Cerebellar cortex (tissue), 1 donor: ENCODE measurements at regions not wholly inside any gene's neighbourhood (a gene's known extent, or its start where the extent isn't known, plus 50 kb on each side); places are given as distances from the start of the nearest gene placed in this dataset.

ENCODE experiments used
- DNase-seq: peaks from one replicate; pipeline ENCODE4 v3.0.0-alpha.2; 2015; ENCODE audit warnings: low spot score

DNA sequence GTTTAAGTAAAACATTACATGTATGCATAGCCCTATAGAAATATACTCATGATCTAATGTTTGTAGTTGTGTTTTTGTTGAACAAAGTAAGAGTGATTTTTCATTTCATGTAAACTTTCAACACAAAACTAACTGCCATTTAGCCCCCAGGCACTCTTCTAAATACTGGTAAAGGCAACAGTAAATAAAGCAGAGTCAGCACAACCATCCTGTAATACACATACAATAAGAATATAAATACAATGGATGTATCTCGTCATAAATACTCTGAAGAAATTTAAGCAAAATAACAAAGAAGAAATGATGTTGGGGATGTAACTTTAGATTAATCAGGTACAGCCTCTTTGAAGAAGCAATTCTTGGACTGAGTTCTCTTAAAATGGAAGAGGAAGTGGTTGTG, 821.2 kb downstream of the ARAP2 start:
- DNase-seq, result no peak

GRCh38 chr4:35447474-35447873, 796.8 kb downstream of the ARAP2 start:
- no peak for DNase-seq

DNA sequence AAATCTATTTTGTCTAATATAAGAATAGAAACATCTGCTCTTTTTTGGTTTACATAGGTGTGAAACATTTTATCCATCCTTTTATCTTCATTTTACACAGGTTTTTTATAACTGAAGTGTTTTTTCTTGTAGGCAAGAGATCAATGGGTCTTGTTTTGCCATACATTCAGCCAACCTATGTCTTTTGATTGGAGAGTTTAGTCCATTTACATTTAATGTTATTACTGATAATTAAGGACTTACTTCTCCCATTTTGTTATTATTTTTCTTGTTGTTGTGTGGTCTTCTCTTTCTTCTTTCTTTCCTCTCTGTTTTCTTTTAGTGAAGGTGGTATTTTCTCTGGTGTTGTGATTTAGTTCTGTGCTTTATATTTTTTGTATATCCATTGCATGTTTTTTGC, 785.3 kb downstream of the ARAP2 start:
- DNase-seq, result no peak

GRCh38 chr4:35461931-35462659, 782.2 kb downstream of the ARAP2 start:
- no peak for DNase-seq

DNA sequence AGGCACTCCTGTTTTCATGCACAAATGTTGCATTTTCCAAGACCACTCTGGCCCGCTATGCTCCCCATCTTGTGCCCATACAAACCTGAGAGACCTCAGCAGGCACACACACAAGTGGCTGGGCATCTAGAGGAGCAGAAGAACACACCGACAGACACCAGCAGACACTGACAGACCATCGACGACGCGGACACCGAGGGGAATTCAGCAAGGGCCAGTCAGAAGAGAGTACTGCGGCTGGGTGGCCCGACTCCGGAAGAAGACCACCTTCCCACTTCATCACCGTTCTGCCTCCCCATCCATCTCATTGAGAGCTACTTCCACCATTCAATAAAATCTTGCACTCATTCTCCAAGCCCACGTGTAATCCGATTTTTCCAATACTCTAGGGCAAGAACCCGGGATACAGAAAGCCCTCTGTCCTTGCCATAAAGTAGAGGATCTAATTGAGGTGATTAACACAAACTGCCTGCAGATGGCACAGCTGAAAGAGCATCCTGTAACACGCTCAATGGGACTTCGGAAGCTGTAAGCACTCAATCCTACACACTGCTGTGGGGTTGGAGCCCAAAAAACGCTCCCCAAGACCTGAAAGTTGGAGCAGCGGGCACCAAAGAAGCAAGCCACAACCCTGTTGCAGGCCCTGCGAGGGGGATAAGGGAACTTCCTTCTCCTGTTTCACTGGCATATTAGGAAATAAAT, 780.9 kb downstream of the ARAP2 start:
- DNase-seq, result no peak

- DNase-seq, result no peak
Measured at GRCh38 chr4:35464964-35465528, 779.3 kb downstream of the ARAP2 start.

GRCh38 chr4:35491093-35491492, 753.2 kb downstream of the ARAP2 start:
- DNase-seq, result no peak

DNA sequence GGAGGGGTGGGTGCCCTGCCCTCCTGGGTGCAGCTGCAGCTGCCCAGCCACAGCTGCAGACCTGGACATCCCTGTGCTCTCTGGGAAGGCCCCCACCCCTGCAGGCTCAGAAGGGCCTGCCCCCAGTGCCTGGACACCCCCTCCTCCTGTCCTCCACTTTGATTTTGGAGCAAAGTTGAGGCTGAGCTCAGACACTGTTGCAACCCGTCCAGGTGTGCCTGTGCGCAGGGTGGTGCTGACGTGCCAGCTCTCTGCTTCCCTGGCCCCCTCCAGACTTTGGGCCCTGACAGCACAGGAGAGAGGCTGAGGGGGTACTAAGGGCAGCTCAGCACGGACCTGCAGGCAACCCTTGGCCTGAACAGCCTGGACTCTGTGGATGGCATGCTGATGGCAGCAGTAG, 750.3 kb downstream of the ARAP2 start:
- DNase-seq, result no peak

- no peak for DNase-seq
Measured at GRCh38 chr4:35494955-35495354, 749.4 kb downstream of the ARAP2 start.

GRCh38 chr4:35500812-35501211, 743.5 kb downstream of the ARAP2 start:
- DNase-seq, result no peak

GRCh38 chr4:35503435-35503834, 740.9 kb downstream of the ARAP2 start:
- no peak for DNase-seq

- no peak for DNase-seq
Measured at GRCh38 chr4:35506161-35506560, 738.2 kb downstream of the ARAP2 start.

- DNase-seq, result no peak
Measured at GRCh38 chr4:35511851-35512250, 732.5 kb downstream of the ARAP2 start.

DNA sequence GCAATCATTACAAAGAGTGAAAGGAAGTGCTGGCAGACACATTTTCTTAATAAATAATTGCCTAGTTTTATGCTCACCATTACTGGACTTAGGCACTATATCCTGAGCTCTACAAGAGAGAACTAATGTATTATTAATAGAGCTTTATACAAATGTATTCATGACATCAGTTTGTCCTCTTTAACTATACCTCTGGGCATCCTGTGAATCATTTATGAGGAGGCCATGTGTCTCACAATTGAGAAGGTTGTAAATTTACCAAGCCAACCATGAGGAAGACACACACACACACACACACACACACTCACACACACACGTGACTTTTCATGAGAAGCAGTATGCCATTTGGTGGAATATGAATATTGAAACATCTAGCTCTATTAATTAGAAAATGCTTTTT, 728.2 kb downstream of the ARAP2 start:
- DNase-seq, result no peak

DNA sequence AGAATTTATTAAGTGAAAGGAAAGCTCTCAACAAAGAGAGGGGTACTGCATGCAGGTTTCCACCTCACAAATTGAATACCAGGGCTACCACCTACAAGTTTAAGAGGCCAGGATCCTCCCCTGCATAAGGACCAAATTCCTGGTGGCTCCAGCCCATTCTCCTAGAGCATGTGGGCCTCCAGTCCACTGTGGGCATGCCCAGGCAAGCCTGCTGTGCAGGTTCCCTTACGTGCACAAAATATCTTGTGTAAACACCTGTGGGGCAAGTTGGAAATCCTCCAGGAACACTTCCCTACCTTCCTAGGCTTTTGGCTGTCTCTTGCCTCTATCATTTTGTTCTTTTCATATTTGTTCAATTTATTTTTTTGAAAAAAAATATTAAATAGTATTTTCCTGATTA, 724.3 kb downstream of the ARAP2 start:
- no peak for DNase-seq

- no peak for DNase-seq
Measured at GRCh38 chr4:35521682-35522081, 722.6 kb downstream of the ARAP2 start.

GRCh38 chr4:35525192-35525978, 718.9 kb downstream of the ARAP2 start:
- DNase-seq, result no peak

DNA sequence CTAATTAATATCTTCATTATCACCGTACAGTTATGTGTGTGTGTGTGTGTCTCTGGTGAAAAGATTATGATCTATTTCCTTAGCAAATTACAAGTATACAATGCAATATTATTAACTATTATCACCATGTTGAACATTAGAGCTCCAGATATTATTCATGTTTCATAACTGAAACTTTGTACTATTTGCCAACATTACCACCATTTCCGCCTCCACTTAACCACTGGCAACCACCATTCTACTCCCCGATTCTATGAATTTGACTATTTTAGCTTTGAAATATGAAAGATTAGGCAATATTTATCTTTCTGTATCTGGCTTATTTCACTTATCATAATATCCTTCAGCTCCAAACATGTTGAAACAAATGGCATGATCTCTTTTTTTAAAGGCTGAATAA, 717.9 kb downstream of the ARAP2 start:
- no peak for DNase-seq

DNA sequence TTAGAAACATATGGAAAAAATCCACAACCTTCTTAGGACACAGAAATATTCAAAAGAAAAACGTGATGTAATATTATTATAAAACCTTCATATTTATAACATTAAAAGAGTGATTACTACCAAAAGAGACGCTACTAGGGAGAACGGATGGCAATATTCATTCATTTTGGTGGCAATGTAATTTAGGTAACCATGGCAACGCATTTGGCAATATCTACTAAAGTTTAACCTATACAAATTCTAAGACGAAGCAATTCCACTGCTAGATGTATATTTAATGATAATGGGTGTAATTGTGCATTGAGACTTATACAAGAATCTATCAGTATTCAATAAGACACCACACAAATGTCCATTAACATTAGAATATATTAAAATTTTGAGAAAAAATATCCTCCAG, 709.4 kb downstream of the ARAP2 start:
- no peak for DNase-seq

DNA sequence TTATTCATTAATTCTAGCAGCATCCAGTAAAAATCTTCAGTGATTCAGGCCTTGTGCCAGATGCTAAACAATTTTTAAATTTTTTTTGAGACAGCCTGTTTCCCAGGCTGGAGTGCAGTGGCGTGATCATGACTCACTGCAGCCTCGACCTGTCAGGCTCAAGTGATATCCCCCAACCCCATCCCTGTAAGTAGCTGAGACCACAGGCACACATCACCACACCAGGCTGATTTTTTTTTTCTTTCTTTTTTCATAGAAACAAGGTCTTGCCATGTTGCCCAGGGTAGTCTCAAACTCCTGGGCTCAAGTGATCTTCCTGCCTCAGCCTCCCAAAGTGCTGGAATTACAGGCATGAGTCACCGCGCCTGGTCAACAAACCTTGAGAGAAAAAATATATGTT, 705.5 kb downstream of the ARAP2 start:
- no peak for DNase-seq

GRCh38 chr4:35539404-35540055, 704.8 kb downstream of the ARAP2 start:
- DNase-seq, result no peak
